22Rv1 (cell line): ENCODE measurements at regions not wholly inside any gene's neighbourhood (a gene's known extent, or its start where the extent isn't known, plus 50 kb on each side); places are given as distances from the start of the nearest gene placed in this dataset.

Source experiments
- H3K27ac ChIP-seq: fragments of 450-650 bp; 2 replicates; pipeline ENCODE4 v1.5.1; 2017
- ZFX ChIP-seq: fragments of 450-650 bp; IDR thresholded peaks from 2 replicates; pipeline ENCODE4 v1.6.1; 2017; ENCODE audit warnings: antibody characterized with exemption, borderline replicate concordance
- TF ChIP-seq, protein P1 (sequence below): fragments of 450-650 bp; IDR thresholded peaks from 2 replicates; pipeline ENCODE4 v1.5.1; 2017; ENCODE audit warnings: mild to moderate bottlenecking

DNA sequence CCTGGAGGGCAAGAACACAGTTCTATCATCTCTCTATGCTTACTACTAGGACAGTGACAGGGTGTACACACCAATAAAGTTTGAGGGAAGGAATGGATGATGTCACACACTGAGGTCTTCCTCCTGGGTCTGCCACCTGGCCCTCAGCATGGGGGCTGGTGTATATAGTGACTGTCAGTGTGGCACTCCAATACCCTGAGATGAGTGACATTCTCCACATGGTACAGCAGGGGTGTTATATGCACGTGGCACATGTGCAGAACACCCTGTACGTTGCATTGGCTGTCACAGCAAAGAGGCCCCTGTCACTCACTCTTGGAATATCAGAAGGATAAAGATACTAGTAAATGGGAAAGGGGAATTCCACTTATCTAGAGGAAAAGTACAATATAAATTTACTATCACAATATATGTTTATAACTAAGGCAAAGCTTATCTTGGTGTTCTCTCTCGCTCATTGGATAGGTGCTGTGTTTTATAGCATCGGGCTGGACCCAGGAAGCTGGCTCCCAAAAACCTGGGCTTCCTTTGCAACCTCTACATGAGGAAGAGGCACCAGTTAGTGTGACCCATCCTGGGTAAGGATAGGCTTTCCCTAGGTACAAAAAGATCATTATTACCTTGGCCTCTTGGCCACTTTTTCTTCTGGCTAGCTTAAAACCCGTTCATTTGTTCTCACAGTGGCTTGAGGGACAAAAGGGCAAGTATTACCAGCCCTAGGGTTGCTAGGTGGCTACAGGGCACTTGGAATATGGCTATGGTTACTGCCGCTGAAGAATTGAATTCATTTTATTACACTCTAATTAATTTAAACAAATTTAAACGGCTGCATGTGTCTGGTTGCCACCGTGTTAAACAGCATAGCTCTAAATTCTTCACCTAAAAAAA, 54.8 kb upstream of the HES1 start:
- no peak overlapping the region for H3K27ac ChIP-seq
- TF ChIP-seq ZFX = no peak
- TF ChIP-seq, protein P1, sequence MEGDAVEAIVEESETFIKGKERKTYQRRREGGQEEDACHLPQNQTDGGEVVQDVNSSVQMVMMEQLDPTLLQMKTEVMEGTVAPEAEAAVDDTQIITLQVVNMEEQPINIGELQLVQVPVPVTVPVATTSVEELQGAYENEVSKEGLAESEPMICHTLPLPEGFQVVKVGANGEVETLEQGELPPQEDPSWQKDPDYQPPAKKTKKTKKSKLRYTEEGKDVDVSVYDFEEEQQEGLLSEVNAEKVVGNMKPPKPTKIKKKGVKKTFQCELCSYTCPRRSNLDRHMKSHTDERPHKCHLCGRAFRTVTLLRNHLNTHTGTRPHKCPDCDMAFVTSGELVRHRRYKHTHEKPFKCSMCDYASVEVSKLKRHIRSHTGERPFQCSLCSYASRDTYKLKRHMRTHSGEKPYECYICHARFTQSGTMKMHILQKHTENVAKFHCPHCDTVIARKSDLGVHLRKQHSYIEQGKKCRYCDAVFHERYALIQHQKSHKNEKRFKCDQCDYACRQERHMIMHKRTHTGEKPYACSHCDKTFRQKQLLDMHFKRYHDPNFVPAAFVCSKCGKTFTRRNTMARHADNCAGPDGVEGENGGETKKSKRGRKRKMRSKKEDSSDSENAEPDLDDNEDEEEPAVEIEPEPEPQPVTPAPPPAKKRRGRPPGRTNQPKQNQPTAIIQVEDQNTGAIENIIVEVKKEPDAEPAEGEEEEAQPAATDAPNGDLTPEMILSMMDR = no peak

DNA sequence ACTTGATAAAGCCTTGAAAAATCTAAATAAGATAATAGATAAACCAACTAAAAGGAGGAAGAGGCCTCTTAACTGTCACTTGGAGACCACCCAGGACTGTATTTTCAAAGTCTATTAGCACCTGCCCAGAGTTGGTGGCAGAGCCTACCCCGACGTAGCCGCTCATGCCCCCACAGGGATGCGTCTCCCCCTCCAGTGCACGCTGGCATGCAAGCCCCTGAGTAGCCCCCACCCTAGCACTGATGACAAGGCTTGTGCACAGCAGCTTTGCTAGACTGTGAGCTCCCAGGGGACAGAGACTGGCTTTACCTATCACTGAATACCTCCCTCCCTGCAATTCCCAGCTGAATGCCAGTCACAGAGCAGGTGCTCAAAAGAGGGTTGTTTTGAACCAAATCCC, 54.1 kb upstream of the HES1 start:
- no peak for TF ChIP-seq ZFX
- TF ChIP-seq, protein P1 = no peak

DNA sequence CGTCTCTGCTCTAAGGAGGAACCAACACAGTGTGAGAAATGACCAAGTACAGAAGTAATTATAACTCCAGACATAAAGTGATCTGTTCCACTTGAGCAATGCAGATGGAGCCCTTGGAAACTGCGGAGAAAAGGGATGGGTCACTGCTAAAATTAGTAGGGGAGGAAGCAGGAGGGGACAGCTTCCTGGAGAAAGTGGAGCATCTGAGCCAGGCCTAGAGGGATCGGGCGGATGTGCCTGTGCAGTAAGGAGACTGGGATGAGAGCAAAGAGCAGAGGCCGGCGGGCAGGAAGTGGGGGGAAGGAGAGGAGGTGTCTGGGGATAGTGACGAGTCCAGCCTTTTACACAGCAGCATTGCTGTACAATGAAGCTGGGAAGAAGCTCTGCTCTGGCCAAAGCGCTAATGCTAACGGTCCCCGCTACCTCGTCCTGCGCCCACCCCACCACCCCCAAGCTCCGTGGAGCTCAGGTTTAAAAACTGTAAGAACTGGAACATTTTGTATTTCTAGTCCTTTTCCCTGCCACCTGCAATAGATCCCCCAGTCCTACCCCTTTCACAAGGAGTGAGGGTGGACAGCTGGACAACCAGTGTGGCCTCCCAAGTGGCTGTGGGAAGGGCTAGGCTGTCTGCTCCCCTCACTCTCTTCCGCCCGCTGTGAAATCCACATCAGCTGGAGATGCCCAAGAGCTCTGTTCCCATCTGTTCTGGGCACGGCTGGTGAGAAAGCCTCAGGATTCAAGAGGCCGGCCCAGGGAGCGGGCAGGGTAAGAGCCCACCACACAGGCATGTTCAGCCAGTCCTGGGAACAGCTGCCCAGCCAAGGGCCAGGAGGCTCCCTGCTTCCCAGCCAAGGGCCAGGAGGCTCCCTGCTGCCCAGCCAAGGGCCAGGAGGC, 53.0 kb upstream of the HES1 start:
- no peak overlapping the region for H3K27ac ChIP-seq
- no peak for TF ChIP-seq ZFX
- TF ChIP-seq, protein P1 = no peak

More for the DNA sequence above, 54.1 kb upstream of the HES1 start:
- no peak overlapping the region for H3K27ac ChIP-seq

DNA sequence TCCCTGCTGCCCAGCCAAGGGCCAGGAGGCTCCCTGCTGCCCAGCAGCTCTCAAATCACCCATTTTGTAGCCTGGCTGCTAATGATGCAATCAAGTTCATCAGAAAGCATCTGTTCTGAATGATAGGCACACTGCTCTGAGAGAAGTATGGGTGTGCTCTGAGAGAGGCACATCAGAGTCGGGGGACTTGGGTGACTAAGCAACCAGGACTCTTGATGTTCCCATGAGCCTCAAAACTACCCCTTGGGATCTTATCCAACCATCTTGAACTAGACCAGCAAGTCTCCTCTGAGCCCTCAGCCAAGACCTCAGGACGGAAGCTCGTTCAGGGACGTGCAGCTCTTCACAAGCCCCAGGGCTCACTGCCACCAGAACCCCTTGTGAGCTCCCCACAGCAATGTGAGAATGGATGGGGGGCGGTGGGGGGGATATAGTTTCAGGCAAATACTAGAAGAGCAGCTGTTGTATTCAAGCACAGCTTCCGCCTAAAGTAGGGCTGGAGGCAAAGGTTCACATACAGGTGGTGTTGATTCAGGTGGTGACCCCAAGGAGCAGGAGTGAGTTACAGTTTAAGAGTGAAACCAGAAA, 52.2 kb upstream of the HES1 start:
- no peak overlapping the region for H3K27ac ChIP-seq
- TF ChIP-seq ZFX = no peak
- TF ChIP-seq, protein P1 = no peak

DNA sequence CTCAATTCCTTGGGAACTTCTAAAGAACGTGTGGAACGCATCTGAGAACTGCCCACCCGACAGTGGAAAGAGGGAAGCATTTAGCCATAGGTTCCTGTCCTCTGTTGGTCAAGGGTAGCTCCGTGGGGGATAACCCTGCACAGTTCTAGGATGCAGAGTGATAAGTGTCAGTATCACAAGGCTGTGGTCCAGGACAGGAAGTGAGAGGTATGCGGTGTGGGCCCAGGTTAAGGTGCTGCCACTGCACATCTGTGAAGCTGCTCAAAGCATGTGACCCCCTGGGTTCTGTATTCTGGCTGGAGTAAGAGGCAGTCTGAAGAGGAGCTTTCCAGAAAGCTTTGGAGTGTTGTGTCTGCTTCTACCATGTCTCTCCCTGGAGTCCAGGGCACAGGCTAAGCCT, 51.7 kb upstream of the HES1 start:
- TF ChIP-seq, protein P1 = no peak
- TF ChIP-seq ZFX = no peak
- no peak overlapping the region for H3K27ac ChIP-seq
